HUES6 (cell line): ENCODE measurements at regions not wholly inside any gene's neighbourhood (a gene's known extent, or its start where the extent isn't known, plus 50 kb on each side); places are given as distances from the start of the nearest gene placed in this dataset.

Experiments used
- H3K27ac ChIP-seq: 2 replicates; pipeline ENCODE4 v1.7.0; 2013; ENCODE audit warnings: low read depth, mild to moderate bottlenecking, low read length, inconsistent platforms
- H3K27me3 ChIP-seq: 2 replicates; pipeline ENCODE4 v1.6.1; 2013; ENCODE audit warnings: low read length; ENCODE audit not compliant: control insufficient read depth, insufficient read depth
- H3K36me3 ChIP-seq: 2 replicates; pipeline ENCODE4 v1.6.1; 2013; ENCODE audit warnings: low read length; ENCODE audit not compliant: control insufficient read depth, insufficient read depth
- H3K4me1 ChIP-seq: 2 replicates; pipeline ENCODE4 v1.6.1; 2013; ENCODE audit warnings: low read length; ENCODE audit not compliant: control insufficient read depth, insufficient read depth
- H3K4me3 ChIP-seq: 2 replicates; pipeline ENCODE4 v1.5.1; 2013; ENCODE audit warnings: low read depth, low read length
- H3K9ac ChIP-seq: one replicate; pipeline ENCODE4 v1.6.1; 2013; ENCODE audit warnings: mild to moderate bottlenecking, low read length
- H3K9me3 ChIP-seq: 2 replicates; pipeline ENCODE4 v1.6.1; 2013; ENCODE audit warnings: low read depth, low read length; ENCODE audit not compliant: control insufficient read depth, insufficient read depth

DNA sequence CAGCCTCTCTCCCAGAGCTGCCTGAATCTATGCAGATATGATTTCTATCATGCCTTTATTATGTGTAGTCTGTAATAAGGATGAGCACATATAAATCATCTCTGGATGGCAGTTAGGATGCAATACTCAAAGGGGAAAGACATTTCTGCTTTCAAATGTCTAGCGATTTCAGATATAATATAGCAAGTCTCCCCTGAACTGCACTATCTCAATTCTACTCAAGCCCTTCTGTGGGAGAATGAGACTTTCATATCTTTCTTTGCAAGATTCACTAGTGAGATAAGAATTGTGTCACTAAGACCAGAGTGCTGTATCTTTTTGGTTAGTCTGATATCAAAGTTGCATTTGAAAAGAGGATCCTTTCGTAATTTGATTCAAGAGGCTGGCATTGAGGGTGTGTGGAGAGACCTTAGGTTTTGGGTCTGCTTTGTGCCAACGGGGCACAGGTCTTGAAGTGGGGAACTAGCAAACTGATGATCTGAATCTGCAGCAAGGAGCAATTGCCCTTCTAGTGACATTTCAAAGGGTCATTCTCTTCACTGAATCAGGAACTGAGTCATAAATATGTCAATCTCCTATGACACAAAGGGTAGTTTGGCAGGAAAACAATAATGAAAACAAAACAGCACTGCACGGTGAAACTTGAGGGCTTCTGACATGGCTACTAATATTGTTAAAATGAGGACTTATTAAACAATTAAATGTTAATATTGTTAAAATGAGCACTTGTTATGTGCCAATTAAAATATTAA, 305.5 kb upstream of the CLINT1 start:
- Histone ChIP-seq H3K4me3 (no peak overlapping the region), H3K27me3 (no peaks in the 10 kb centered on the region), H3K27ac (no peak overlapping the region), H3K9ac (no peak overlapping the region), H3K36me3 (no peaks in the 10 kb centered on the region), H3K9me3 (no peaks in the 10 kb centered on the region), H3K4me1 (no peaks in the 10 kb centered on the region; the same call in 1 of the 2 replicates)

DNA sequence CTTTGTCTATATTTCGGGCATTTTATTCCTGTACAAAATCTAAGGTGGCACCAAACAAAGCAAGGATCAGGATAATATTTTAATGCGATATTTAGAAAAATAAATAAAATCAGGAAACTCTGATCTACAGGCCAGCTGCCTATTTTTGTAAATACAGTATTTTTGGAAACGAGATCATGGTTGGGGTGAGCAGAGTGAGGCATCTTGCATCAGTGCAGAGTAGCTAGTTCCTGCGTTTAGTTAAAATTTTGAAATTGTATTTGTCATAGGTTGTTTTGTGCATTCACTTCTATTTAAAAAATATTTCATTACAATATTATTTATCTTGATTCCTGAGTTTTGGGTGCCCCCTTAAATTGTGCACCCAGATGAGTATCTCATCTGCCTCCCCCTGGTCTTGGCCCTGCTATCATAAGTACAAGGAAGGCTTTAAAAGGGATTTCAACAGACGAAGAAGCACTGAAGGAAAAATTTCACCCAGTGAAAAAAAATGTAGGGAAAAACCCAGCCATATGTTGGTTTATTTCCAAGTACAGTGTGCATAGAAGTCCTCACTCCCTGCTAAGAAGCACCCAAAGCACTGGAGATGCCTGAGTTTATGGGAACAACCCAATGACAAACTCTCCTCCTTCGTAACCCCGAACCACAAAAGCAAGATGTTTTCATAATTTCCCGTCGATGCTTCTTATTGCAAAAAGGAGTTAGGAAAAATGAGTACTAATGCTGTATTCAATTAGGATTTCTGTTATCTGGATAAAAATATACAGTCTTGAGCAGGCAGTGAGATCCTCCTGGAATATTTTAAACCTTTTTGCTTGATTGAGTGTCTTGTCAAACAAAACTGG, 304.7 kb upstream of the CLINT1 start:
- H3K9me3 ChIP-seq, result no peaks in the 10 kb centered on the region
- no peak overlapping the region for H3K9ac ChIP-seq
- H3K4me1 ChIP-seq, result no peaks in the 10 kb centered on the region; the same call in 1 of the 2 replicates
- H3K4me3 ChIP-seq, result no peak overlapping the region
- H3K27ac ChIP-seq, result no peak overlapping the region
- no peaks in the 10 kb centered on the region for H3K27me3 ChIP-seq
- no peaks in the 10 kb centered on the region for H3K36me3 ChIP-seq

DNA sequence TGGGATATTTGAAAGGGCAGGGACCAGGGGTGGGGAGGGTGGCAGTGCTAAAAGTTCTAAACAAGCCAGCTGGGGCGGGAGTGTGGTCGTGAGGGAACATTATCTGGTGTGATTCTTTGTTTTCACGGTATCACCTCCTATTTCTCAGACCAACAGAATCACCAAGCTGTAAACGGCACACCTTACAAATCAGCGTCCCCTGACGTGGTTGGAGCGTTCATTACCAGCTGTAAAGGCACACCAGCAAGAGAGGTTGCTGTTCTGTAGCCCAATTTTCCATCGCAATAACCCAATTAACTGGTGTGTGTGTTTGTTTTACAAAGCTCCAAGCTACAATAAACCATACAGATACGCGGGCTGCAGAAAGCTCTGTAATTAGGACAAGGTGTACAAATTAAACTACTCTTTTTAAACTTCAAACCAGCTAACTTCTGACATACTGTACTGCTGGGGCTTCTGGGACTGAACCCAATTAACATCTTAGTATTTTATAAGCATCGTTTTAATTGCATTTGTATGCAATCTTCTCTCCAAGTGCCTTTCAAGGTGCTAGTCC, 303.6 kb upstream of the CLINT1 start:
- Histone ChIP-seq H3K9me3 (no peaks in the 10 kb centered on the region), H3K4me1 (no peaks in the 10 kb centered on the region; the same call in 1 of the 2 replicates), H3K27me3 (no peaks in the 10 kb centered on the region), H3K36me3 (no peaks in the 10 kb centered on the region), H3K9ac (no peak overlapping the region), H3K27ac (no peak overlapping the region), H3K4me3 (no peak overlapping the region)

DNA sequence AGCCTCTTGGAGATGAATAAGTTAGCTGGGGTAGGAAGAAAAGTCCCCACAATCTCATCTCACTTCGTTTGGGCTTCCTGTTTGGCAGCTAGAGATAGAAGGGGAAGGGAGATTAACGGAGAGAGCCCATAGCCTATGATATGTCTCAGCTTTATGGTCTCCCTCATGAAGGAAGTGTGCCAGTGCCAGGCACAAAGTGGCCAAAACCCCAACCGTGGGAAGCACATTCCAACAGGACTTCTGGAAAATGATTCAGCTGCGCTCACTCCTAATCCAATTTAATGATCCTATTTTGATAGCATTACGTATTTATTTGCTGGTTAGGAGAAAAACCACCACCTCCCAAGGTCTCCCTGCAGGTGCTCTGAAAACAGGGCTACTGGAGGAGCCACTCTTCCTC, 303.1 kb upstream of the CLINT1 start:
- no peak overlapping the region for H3K4me3 ChIP-seq
- H3K9me3 ChIP-seq, result no peaks in the 10 kb centered on the region
- H3K36me3 ChIP-seq, result no peaks in the 10 kb centered on the region
- no peaks in the 10 kb centered on the region for H3K27me3 ChIP-seq
- H3K27ac ChIP-seq, result no peak overlapping the region
- no peak overlapping the region for H3K9ac ChIP-seq
- no peaks in the 10 kb centered on the region; the same call in 1 of the 2 replicates for H3K4me1 ChIP-seq

DNA sequence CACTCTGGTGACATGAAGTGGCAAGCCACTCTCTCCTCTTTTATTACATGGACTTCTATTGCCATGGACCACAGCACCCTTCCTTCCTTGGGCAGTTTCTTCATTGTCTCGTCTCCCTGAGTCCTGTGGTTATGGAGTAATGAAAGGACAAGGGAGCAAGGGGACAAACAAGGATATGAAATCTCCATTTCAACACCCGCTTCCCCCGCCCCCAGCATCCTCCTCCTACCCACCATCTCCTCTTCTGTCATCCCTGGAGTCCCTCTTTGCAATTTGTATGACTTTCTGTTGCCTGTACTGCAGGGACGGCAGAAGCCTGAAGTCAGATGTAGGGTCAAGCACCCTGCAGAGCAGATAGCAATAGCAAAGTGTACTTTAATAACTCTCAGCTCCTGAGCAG, 300.7 kb upstream of the CLINT1 start:
- no peak overlapping the region for H3K4me3 ChIP-seq
- H3K9ac ChIP-seq, result no peak overlapping the region
- H3K36me3 ChIP-seq, result no peaks in the 10 kb centered on the region
- no peak overlapping the region for H3K27ac ChIP-seq
- H3K9me3 ChIP-seq, result no peaks in the 10 kb centered on the region
- no peaks in the 10 kb centered on the region; the same call in 1 of the 2 replicates for H3K4me1 ChIP-seq
- no peaks in the 10 kb centered on the region for H3K27me3 ChIP-seq

DNA sequence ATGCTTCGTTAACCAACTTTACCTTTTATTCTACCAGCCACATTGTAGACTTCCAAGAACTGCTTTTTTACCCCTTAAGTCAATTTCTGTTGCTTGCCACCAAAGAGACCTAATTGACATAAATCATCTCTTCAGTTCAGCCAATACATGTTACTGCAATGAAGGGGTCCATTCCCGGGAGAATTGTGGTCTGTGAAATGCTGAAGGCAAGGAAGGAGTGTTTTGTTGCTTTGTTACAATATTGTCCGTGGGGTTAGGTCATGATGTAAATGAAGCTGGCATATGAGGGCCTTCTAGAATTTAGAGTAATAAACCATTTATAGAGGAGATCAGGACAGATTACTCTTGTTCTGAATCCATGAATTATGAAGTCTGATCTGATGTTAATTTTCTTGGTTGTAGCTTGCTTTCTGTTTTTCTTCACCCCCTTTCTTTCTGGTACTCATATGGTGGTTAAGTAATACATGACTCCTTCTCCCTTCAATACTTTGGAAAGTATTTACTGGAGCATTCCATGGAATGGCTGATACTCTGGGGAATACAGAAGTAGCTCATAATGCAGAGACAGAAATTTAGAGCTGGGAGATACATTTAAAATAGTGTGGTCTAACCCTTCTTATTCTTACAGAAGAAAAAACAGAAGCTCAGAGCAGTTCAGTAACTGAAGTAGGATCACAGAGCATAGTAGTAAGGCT, 297.0 kb upstream of the CLINT1 start:
- Histone ChIP-seq H3K9me3 (no peaks in the 10 kb centered on the region), H3K27me3 (no peaks in the 10 kb centered on the region), H3K4me3 (no peak overlapping the region), H3K36me3 (no peaks in the 10 kb centered on the region), H3K9ac (no peak overlapping the region), H3K27ac (no peak overlapping the region), H3K4me1 (no peaks in the 10 kb centered on the region)

DNA sequence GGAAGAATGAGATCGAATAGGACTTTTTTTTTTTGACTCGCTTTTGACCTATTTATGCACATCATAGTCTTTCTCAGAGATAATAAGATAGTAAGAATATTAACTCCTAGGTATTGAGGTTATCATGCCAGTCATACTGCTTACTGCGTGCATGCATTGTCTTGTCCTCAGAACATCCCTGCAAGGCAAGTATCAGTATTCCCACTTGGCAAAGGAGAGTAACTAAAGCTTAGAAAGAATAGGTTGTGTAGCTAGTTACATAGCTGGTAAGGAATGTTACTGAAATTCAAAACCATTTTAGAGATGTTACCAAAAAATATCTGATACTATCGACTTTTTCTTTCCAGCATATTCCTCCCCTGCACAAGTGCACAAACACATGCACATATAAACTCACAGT, 296.1 kb upstream of the CLINT1 start:
- no peak overlapping the region for H3K4me3 ChIP-seq
- H3K4me1 ChIP-seq, result no peaks in the 10 kb centered on the region
- no peaks in the 10 kb centered on the region for H3K36me3 ChIP-seq
- H3K27me3 ChIP-seq, result no peaks in the 10 kb centered on the region
- no peaks in the 10 kb centered on the region for H3K9me3 ChIP-seq
- H3K9ac ChIP-seq, result no peak overlapping the region
- H3K27ac ChIP-seq, result no peak overlapping the region

DNA sequence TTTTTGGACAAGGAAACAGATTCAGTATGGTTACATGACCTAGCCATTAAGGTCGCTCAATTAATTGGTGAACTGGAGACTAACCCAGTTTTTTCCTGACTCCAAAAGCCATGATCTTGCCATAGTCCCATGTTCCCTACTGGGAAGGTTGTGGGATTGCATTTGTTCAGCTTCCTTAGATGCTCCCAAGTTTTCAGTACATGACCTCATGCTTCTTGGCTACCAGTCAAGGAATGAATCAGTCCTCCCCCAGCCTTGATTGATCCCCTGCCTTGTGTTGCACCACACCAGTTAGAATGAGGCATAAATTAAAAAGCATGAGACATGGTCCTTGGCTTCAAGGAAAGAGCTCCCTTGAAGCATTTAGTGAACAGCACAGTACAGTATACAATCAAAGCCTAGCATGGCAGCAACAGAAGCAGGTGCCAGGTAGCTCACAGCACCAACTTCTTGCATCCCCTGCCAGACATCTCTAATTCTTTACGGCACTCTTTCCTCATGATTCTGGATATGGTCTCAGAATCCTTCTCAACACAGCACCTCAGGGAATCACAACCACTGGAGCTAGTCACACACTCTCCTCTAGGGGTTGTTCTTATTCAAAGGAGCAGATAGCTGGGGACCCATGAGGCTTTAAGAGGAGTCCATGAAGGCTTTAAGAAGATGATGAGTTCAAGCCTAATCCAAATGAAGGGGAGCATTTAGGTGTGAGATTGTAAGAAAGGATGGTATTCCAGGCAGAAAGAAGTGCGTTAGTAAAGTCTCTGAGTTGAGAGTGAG, 295.5 kb upstream of the CLINT1 start:
- no peaks in the 10 kb centered on the region for H3K36me3 ChIP-seq
- H3K27me3 ChIP-seq, result no peaks in the 10 kb centered on the region
- H3K4me3 ChIP-seq, result no peak overlapping the region
- no peak overlapping the region for H3K9ac ChIP-seq
- no peak overlapping the region for H3K27ac ChIP-seq
- no peaks in the 10 kb centered on the region for H3K9me3 ChIP-seq
- H3K4me1 ChIP-seq, result no peaks in the 10 kb centered on the region

DNA sequence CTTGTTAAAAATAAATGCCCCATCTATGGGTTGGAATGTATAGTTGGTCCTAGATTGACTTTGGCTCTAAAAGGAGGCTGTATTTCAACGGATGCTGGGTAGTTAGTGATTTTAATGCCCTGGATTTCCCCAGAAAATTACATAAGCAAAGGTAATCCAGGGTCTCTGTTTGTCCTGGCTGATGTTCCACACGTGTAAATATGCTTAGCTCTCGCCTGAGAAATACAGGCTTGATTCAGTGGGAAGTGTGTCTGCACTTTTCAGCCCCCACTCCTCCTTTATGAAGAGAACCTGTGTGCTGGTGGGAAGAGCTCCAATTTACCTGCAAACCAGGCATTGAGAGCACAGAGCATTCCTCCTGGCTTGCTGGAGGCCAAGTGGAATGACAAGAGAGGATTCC, 294.6 kb upstream of the CLINT1 start:
- Histone ChIP-seq H3K9me3 (no peaks in the 10 kb centered on the region), H3K36me3 (no peaks in the 10 kb centered on the region), H3K4me1 (no peaks in the 10 kb centered on the region), H3K9ac (no peak overlapping the region), H3K27me3 (no peaks in the 10 kb centered on the region), H3K27ac (no peak overlapping the region), H3K4me3 (no peak overlapping the region)

DNA sequence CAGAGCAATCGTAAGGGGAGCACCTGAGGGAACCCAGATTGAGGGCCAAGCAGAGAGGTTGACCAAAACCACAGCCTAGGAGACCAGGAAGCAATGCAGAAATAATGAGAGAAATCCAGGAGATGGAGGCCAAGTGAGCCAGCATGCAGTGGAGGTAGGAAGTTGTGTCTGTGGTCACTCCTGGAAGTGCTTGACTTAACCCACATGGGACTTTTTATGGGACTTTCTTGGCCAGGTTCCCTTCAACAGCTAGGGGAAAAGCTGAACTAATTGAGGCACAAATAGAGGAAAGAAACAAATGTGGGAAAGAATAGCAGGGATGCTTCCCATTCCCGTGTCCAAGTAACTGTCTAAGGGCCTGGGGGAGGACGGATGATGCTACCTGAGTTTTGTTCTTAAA, 293.2 kb upstream of the CLINT1 start:
- Histone ChIP-seq H3K27ac (no peak overlapping the region), H3K9ac (no peak overlapping the region), H3K4me3 (no peak overlapping the region), H3K4me1 (no peaks in the 10 kb centered on the region), H3K9me3 (no peaks in the 10 kb centered on the region), H3K36me3 (no peaks in the 10 kb centered on the region), H3K27me3 (no peaks in the 10 kb centered on the region)
